Epithelial cell of proximal tubule (primary cell): ENCODE measurements at regions not wholly inside any gene's neighbourhood (a gene's known extent, or its start where the extent isn't known, plus 50 kb on each side); places are given as distances from the start of the nearest gene placed in this dataset.

Source experiments
- DNase-seq: peaks from one replicate; pipeline ENCODE4 v3.0.0-alpha.2; 2011; ENCODE audit warnings: low read depth
- H3K4me3 ChIP-seq: 2 replicates; pipeline ENCODE4 v1.5.1; 2011; ENCODE audit warnings: low read depth, mild to moderate bottlenecking, low read length
- TF ChIP-seq, protein P1 (sequence below): conservative IDR thresholded peaks from 2 replicates; pipeline ENCODE4 v1.5.1; 2012; ENCODE audit warnings: low read depth, mild to moderate bottlenecking, low read length

DNA sequence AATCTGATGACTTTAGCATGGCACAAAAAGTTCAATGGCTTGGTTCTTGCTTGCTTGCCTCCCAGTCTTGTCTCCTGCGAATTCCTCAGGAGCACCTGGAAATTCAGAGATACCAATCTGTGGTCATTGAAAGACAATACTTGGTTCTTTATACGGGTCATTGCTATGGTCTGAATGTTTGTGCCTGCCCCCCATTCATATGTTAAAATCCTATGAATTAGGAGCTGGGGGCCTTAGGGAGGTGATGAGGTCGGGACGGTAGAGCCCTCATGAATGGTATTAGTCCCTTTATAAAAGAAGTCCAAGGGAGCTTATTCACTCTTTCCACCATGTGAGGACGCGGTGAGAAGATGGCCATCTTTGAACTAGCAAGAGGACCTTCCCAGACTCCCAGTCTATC is 721.8 kb downstream of the UTRN start:
- TF ChIP-seq, protein P1, sequence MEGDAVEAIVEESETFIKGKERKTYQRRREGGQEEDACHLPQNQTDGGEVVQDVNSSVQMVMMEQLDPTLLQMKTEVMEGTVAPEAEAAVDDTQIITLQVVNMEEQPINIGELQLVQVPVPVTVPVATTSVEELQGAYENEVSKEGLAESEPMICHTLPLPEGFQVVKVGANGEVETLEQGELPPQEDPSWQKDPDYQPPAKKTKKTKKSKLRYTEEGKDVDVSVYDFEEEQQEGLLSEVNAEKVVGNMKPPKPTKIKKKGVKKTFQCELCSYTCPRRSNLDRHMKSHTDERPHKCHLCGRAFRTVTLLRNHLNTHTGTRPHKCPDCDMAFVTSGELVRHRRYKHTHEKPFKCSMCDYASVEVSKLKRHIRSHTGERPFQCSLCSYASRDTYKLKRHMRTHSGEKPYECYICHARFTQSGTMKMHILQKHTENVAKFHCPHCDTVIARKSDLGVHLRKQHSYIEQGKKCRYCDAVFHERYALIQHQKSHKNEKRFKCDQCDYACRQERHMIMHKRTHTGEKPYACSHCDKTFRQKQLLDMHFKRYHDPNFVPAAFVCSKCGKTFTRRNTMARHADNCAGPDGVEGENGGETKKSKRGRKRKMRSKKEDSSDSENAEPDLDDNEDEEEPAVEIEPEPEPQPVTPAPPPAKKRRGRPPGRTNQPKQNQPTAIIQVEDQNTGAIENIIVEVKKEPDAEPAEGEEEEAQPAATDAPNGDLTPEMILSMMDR = no peak
- no peak overlapping the region for H3K4me3 ChIP-seq
- no peak for DNase-seq

DNA sequence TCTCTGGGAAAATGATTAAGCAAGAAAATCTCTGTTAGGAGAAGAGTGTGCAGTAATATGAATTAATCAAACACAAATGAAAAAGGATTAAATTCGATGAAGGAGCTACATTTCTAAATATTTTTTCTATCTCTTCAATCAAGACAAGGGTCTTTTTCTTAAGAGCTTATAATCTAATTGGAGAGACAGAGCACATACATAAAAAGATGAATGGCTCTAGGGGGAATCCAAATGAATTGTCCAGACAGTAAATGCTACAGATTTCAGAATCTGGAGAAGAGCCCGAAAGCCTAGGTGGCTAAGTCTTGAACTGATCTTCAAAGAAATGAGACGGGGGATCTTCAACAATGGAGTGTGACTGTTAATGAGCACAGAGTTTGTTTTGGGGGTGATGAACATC is 723.6 kb downstream of the UTRN start:
- TF ChIP-seq, protein P1 = no peak
- DNase-seq = no peak

DNA sequence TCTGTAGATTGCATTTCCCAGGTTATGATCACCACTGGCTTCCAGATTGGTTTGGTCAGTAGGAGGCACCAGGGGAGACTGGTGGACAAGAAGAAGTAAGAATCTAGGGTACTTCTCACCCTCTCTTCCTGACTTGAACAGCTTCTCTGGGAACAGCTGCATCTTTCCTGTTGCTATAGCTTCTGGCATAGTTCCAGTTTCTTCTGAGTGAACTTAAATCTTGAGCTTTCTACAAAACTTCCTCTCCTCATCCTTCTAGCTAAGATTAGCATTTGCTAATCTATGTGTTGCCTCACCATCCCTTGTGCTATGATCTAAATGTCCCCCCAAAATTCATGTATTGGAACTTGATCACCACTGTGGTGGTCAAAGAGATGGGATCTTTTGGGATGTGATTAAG is 724.6 kb downstream of the UTRN start:
- no peak overlapping the region for H3K4me3 ChIP-seq
- no peak for DNase-seq
- TF ChIP-seq, protein P1 = no peak

More for the DNA sequence above, 723.6 kb downstream of the UTRN start:
- no peak overlapping the region for H3K4me3 ChIP-seq

DNA sequence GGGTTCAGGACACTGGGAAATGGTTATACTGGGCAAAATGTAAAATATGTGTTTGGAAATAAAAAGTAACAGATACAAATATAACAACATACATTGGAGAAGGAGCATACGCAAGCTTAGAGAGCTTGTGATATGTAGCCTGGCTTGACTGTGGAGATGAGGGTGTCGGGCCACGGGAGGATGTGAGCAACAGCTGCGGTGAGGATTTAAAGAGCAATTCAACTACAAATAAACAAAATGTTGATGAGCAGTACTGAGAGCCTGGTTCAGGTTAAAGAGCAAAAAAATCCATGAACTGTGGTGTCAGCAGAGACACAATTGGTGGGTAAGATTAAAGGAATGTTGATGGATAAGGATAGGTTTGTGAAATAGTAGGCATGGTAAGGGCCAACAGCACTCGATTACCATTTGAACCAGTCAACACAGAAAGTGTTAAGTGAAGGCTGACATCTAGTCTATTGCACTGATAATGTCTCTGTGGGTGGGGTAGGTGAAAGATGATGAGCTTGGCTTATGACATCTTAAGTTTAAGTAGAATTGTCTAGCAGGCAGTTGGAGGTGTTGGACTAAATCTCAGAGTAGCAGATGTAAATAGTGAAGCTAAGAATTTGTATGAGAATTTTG is 723.2 kb downstream of the EPM2A start:
- TF ChIP-seq, protein P1 = no peak
- no peak overlapping the region for H3K4me3 ChIP-seq
- no peak for DNase-seq

DNA sequence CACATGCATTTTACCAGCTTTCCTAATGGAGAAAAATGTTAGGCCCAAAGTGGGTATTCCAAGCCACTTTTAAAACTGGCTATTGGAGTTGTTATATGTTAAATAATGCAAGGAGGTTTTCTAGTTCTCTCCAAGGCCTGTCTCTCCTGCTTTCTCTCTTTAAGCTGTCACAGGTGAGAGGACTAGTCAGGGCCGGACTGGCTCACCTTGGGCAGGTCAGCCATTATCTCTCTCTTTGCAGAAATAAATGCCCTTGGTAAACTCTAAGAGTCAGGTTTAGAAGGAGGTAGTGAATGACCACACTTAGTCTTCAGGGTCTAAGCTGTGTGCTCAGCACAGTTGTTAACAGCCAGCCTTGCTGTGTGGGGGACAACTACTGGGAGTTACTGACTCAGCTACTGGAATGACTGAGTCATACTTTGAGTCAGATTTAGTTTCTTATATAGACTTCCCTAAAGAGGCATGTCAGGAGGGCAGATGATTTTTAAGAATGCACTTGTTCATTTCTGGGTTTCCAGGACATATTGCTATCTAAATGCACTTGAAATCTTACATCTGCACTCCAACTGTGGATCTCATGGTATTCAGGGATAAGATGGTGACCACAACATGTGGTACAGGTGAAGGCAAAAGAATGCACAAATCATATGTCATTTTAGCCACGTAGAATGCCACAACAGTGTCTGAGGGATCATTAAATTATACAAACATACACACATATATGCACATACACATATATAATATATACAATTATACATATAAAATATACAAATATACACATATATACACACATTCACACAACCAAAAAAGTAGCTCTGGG is 719.4 kb downstream of the EPM2A start:
- peak; percentile 82 for DNase-seq
- TF ChIP-seq, protein P1 = no peak

DNA sequence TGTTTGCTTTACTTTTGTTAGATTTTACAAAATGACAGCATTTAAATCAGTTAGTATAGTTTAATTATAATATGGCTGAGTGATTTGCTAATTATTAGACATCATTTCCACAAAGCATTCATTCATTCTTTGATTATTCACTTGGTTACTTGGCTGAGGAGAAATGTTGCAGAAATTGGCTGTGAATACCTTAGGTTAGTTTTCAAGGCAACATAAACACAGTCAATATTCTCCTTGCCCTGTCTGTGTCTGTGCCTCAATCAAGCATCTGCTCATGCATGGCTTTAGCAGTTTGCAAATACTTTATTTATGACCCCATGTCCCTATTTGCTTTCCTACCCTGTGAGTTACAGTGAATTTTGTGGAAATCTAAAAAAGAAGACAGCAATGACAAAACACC is 718.3 kb downstream of the EPM2A start:
- TF ChIP-seq, protein P1 = no peak
- no peak for DNase-seq
- no peak overlapping the region for H3K4me3 ChIP-seq

More for the DNA sequence above, 719.4 kb downstream of the EPM2A start:
- no peak overlapping the region for H3K4me3 ChIP-seq
